ENCODE measurements at regions not wholly inside any gene's neighbourhood (a gene's known extent, or its start where the extent isn't known, plus 50 kb on each side); places are given as distances from the start of the nearest gene placed in this dataset.

DNA sequence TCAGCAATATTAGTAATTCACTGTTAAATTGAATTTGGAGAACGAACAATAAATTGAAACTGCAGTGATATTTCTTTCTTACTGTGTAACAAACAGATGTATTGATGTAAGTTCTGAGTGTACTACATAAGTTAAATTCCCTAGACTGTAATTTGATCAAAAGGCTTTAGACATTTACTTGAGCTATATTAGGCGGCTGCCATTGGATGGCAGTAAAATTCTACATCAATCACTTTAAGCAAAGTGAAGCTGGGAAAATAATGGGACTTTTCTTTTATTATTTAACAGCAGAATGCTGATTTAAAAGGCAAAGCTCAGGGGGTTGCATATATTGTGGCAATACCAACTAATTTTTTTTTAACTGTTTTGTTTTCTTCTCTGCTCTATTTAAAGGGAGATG, 212.6 kb upstream of the PLSCR5 start:
- intact Hi-C loops (cut with DNase I): no loop called here
- TF ChIP-seq, protein P1, sequence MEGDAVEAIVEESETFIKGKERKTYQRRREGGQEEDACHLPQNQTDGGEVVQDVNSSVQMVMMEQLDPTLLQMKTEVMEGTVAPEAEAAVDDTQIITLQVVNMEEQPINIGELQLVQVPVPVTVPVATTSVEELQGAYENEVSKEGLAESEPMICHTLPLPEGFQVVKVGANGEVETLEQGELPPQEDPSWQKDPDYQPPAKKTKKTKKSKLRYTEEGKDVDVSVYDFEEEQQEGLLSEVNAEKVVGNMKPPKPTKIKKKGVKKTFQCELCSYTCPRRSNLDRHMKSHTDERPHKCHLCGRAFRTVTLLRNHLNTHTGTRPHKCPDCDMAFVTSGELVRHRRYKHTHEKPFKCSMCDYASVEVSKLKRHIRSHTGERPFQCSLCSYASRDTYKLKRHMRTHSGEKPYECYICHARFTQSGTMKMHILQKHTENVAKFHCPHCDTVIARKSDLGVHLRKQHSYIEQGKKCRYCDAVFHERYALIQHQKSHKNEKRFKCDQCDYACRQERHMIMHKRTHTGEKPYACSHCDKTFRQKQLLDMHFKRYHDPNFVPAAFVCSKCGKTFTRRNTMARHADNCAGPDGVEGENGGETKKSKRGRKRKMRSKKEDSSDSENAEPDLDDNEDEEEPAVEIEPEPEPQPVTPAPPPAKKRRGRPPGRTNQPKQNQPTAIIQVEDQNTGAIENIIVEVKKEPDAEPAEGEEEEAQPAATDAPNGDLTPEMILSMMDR (IDR thresholded peaks at IDR 0.05): peak in 1 of 2 donors; percentile 15
- ATAC-seq: no peak
- H3K9me3 ChIP-seq: no peaks in the 10 kb centered on the region
- H3K27ac ChIP-seq: no peak overlapping the region
- no peaks in the 10 kb centered on the region for H3K36me3 ChIP-seq
- no peaks in the 10 kb centered on the region for H3K4me1 ChIP-seq
- DNase-seq: peak in 2 of 4 donors; percentile 11 to 49
- no peaks in the 10 kb centered on the region for H3K27me3 ChIP-seq
- no peak overlapping the region for H3K4me3 ChIP-seq

DNA sequence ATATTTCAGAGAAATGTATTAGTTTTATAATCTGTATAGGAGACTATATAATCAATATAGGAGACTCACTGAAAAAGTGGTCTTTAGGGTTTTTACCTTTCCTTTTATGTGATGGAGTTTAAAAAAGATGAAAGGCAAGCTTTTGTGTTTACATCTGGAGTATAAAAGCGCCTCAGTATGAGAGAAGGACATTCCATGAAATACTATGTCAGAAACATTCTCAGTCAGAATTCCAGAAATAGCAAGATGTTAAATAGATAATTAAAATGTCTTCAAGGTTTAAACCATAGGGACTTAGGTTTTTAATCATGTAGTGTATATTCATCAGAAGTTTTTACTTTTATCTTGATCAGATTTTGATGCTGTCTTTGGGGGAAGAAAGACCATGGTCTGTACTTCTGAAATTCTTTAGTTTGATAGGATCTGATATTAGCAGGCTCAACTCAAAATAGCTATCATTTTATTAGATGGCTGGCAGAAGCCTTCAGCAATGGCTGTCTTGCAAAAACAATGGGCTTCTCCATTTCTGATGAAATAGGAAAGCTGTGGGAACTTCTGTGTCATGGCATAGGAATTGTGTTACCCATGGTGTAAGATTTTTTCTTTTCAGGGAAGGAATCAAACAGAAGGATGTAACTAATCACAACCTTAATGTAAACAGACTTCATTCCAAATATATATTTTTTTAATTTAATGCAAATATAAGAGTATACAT, 209.6 kb upstream of the PLSCR5 start:
- intact Hi-C loops (cut with DNase I): no loop called here
- DNase-seq (no peak), ATAC-seq (no peak)
- Histone ChIP-seq H3K36me3 (no peaks in the 10 kb centered on the region), H3K4me3 (no peak overlapping the region), H3K9me3 (no peaks in the 10 kb centered on the region), H3K4me1 (no peaks in the 10 kb centered on the region), H3K27ac (no peak overlapping the region), H3K27me3 (no peaks in the 10 kb centered on the region)
- TF ChIP-seq, protein P1 (IDR thresholded peaks at IDR 0.05): no peak

DNA sequence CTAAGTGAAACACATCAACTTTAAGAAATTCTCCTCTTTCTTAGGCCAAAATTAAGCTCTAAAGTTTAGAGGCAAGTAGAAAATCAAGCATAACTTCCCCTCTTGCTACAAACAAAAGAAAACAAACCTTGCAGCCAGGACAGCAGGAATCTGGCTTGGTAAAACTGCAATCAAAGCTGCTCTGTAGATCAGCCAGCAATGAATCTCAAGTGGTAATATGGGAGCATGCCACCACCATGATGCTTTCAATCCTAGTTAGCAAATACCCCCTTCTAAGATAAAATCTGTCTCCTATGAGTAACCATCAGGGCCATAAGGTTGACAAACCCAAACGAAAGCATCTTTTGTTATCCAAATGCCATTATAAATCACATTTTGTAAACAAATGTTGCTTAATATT, 208.3 kb upstream of the PLSCR5 start:
- H3K36me3 ChIP-seq: no peaks in the 10 kb centered on the region
- no peaks in the 10 kb centered on the region for H3K4me1 ChIP-seq
- no peak overlapping the region for H3K27ac ChIP-seq
- no peak for DNase-seq
- no peaks in the 10 kb centered on the region for H3K27me3 ChIP-seq
- intact Hi-C loops (cut with DNase I): no loop called here
- no peak for ATAC-seq
- no peaks in the 10 kb centered on the region for H3K9me3 ChIP-seq
- TF ChIP-seq, protein P1 (IDR thresholded peaks at IDR 0.05): no peak
- H3K4me3 ChIP-seq: no peak overlapping the region

DNA sequence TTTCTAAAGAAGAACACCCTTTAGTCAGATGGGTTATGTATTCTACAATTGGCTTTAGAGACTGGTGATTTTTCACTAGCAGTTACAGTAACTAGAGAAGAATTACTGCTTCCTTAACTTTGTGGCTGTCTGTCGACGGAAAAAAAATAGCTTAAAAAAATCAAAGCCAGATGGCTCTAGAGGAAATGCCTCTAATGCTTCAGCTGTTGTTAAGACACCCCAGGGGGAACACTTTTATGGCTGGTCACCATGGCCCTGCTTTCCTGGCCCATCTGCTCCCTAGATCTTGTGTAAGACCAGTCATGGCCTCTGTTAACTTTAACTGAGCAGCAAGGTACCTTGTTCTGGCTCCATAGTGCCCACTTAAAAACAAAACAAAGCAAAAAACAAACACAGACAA, 198.6 kb upstream of the PLSCR5 start:
- Histone ChIP-seq H3K4me1 (no peaks in the 10 kb centered on the region), H3K9me3 (no peaks in the 10 kb centered on the region), H3K27me3 (no peaks in the 10 kb centered on the region), H3K27ac (no peak overlapping the region), H3K4me3 (no peak overlapping the region), H3K36me3 (no peaks in the 10 kb centered on the region)
- DNase-seq (no peak), ATAC-seq (no peak)
- intact Hi-C loops (cut with DNase I): no loop called here
- TF ChIP-seq, protein P1 (IDR thresholded peaks at IDR 0.05): no peak

DNA sequence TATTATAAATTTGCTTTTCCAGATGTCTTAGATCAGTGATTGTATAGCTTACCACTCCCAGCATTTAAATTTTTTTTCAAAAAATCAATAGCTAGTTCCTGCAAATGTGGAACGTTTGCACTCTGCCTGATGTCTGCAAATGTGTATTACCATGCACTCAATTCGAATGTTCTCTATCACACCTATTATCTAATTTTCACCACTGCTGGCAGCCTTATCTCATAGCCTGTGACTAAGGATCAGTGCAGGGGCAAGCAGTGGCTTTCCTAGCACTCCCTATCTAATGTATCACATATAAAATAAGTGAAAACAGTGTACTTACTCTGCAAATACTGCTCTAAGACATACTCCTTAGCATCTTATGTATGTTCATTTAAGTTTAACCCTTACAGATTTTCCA, 196.3 kb upstream of the PLSCR5 start:
- Histone ChIP-seq H3K27ac (no peak overlapping the region), H3K9me3 (no peaks in the 10 kb centered on the region), H3K4me3 (no peak overlapping the region), H3K27me3 (no peaks in the 10 kb centered on the region), H3K36me3 (no peaks in the 10 kb centered on the region), H3K4me1 (no peaks in the 10 kb centered on the region)
- intact Hi-C loops (cut with DNase I): no loop called here
- DNase-seq: no peak
- ATAC-seq: no peak
- TF ChIP-seq, protein P1 (IDR thresholded peaks at IDR 0.05): no peak

Measured in left lung (tissue), 4 donors.